ENCODE measurements at regions not wholly inside any gene's neighbourhood (a gene's known extent, or its start where the extent isn't known, plus 50 kb on each side); places are given as distances from the start of the nearest gene placed in this dataset.

GRCh38 chr7:64614812-64615211 lies 51.1 kb upstream of the ZNF107 start:
- 91 to 94% (median 93%) methylated on average over 3 of the region's 3 CpGs for WGBS, 5 donors
- no peak overlapping the region for H3K27ac ChIP-seq
- peaks cover 0 to 3% (median 0%) of the 10 kb centered on the region in 6 donors for H3K4me1 ChIP-seq
- no peak overlapping the region for H3K4me3 ChIP-seq
- TF ChIP-seq POLR2AphosphoS5 (IDR thresholded peaks at IDR 0.05) (no peak), POLR2A (IDR thresholded peaks at IDR 0.05) (no peak), CTCF (IDR thresholded peaks at IDR 0.05 in 8 of 11, conservative IDR thresholded peaks at IDR 0.05 in 3 of 11) (no peak)
- H3K36me3 ChIP-seq, result no peaks in the 10 kb centered on the region
- peaks cover 0 to 25% (median 18%) of the 10 kb centered on the region in 8 donors for H3K9me3 ChIP-seq
- H3K27me3 ChIP-seq (replicated peaks in 1 of 7), result no peaks in the 10 kb centered on the region
- DNase-seq, result no peak
- intact Hi-C loops (cut with DNase I; ENCODE audit: low total_unique reads), result loop anchor here (10.0 kb wide), 1 partner anchor 430 kb away; no protein-coding TSS in a partner anchor

- Histone ChIP-seq H3K9me3 (peaks cover 0 to 14% (median 7%) of the 10 kb centered on the region in 8 donors), H3K27me3 (replicated peaks in 1 of 7) (no peaks in the 10 kb centered on the region), H3K27ac (no peak overlapping the region), H3K36me3 (no peaks in the 10 kb centered on the region), H3K4me1 (no peaks in the 10 kb centered on the region), H3K4me3 (no peak overlapping the region)
- DNase-seq, result no peak
- intact Hi-C loops (cut with DNase I; ENCODE audit: low total_unique reads), result loop anchor here (10.0 kb wide), 1 partner anchor 429 kb away; no protein-coding TSS in a partner anchor
- no peak for TF ChIP-seq POLR2AphosphoS5 (IDR thresholded peaks at IDR 0.05)
- TF ChIP-seq CTCF (IDR thresholded peaks at IDR 0.05 in 8 of 11, conservative IDR thresholded peaks at IDR 0.05 in 3 of 11), result no peak
- TF ChIP-seq POLR2A (IDR thresholded peaks at IDR 0.05), result no peak
- 57 to 83% (median 71%) methylated on average over 1 of the region's 1 CpG for WGBS, 5 donors
Observed at GRCh38 chr7:64613653-64614052, 50.8 kb upstream of the ZNF680 start.
